ENCODE measurements at regions not wholly inside any gene's neighbourhood (a gene's known extent, or its start where the extent isn't known, plus 50 kb on each side); places are given as distances from the start of the nearest gene placed in this dataset.
"Not testable (repeated sequence)": the region's sequence is repeated elsewhere in the genome, so short reads cannot be mapped to it uniquely, and the experiment has no call there.

- no peak for DNase-seq
These were observed 102.4 kb upstream of the PCSK5 start for GRCh38 chr9:75788006-75788634.

DNA sequence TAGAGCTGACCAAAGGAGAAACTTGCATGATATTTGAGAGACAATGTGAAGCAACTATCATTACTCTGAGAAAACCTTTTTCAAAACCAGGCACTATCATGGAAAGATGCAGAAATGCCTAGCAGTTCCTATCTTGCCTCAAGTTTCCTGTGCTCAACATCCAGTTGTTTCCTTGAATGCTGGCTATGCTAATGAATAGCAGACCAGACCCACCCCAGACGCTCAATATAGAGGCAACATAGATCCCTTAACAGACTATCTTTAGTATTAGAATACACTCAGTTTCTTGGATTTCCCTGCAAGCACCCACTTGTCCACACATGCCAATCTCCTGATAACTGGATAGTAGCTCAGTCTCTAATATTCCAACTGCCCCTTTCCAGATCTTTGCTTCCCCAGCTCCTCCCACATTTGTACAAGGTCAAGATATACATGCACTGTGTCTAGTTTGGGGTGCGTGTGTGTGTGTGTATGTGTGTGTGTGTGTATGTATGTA lies 93.3 kb upstream of the PCSK5 start:
- no peak for DNase-seq

GRCh38 chr9:75798505-75798904 lies 92.0 kb upstream of the PCSK5 start:
- DNase-seq, result no peak

DNA sequence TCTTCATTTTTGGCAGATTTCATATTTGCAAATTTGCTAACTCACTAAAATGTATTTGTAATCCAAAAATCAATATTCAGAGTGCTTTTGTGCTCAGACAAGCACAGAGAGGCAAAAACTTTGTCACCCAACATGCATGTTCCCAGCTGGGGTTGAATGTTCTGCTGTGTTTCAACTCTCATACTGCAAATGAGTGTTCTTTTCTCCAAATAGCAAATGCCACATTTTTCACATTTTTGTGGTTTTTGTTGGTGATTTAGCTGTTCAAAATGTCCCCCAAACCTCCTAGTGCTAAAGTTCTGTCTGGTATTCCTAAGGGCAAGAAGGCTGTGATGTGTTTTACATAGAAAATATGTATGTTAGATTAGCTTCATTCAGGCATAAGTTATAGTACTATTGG lies 87.3 kb upstream of the PCSK5 start:
- DNase-seq, result no peak

- no peak for DNase-seq
These were observed 80.4 kb upstream of the PCSK5 start for GRCh38 chr9:75810063-75810462.

DNA sequence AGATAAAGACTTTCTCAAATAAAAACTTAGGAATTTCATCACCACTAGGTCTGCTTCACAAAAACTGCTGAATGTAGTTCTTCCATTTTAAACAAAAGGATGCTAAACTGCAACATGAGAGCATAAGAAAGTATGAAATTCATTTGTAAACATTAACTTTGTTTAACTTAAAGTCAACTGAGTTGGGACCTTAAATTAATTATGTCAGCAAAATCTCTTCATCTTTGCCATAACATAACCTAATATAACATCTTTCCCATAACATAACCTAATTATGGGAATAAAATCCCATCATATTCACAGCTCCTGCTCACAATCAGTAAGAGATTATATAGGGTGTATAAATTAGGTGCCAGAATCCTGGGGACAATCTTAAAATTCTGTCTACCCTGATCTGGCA lies 78.8 kb upstream of the PCSK5 start:
- DNase-seq, result no peak

- DNase-seq, result no peak
These were observed 78.3 kb upstream of the PCSK5 start for GRCh38 chr9:75812141-75812540.

GRCh38 chr9:75814667-75815066 lies 75.8 kb upstream of the PCSK5 start:
- DNase-seq, result no peak

GRCh38 chr9:75820471-75821115 lies 69.9 kb upstream of the PCSK5 start:
- DNase-seq, result not testable (repeated sequence)

GRCh38 chr9:75823151-75823550 lies 67.3 kb upstream of the PCSK5 start:
- no peak for DNase-seq

- DNase-seq, result no peak
These were observed 65.5 kb upstream of the PCSK5 start for GRCh38 chr9:75824816-75825568.

DNA sequence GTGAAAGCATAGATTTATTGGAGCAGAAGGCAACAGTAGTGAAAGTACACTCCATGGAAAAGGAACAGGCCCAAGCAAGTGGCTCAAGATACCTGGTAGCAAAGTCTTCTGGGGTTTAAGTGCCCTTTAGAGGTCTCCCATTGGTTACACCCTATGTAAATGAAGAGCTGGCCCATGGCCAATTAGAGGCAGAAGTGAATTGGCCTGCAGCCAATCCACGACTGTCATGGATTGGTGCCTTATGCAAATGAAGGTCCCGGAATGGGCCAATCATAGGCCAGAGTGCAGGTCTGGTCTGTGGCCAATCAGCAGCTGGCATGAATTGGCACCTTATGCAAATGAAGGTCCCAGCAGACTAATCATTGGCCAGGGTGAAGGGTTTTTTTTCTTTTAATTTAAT lies 64.2 kb upstream of the PCSK5 start:
- no peak for DNase-seq

- no peak for DNase-seq
These were observed 60.2 kb upstream of the PCSK5 start for GRCh38 chr9:75830303-75830702.

DNA sequence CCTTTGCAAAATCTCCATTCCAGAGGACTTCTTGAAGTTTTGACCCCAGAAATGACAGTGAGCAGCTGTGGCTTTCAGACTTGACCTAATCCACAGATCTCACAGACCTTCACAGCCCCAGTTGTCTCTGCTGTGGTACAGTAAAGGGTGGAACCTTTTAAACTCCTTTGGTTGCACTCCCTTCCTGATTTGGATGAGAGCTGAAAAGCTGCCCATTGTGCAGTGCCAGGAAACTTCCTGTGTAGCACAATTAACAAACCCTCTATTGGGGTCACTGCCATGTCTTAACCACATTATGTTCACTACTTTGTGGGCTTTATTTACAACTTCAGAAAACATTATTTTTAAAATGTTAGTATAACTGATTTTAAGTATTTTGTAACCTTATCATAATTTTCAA lies 56.7 kb upstream of the PCSK5 start:
- no peak for DNase-seq

GRCh38 chr9:75834878-75835277 lies 55.6 kb upstream of the PCSK5 start:
- DNase-seq, result no peak

All from right kidney (tissue), 1 donor.